Activated T-cell treated with anti-CD3 and anti-CD28 coated beads for 48 hours (primary cell): ENCODE measurements at regions not wholly inside any gene's neighbourhood (a gene's known extent, or its start where the extent isn't known, plus 50 kb on each side); places are given as distances from the start of the nearest gene placed in this dataset.
A peak's percentile ranks its signal among the peaks of the same experiment; 100 is the strongest.

Experiments used
- DNase-seq: peaks from one replicate; pipeline ENCODE4 v3.0.0-alpha.2; 2020; ENCODE audit warnings: low read depth

- DNase-seq, result no peak
These were observed 105.7 kb upstream of the KCNJ15 start for GRCh38 chr21:38151021-38151645.

- no peak for DNase-seq
These were observed 100.6 kb upstream of the KCNJ15 start for GRCh38 chr21:38156200-38156599.

- DNase-seq, result peak; percentile 24
These were observed 97.4 kb upstream of the KCNJ15 start for GRCh38 chr21:38159355-38159754.

- no peak for DNase-seq
These were observed 91.2 kb upstream of the KCNJ15 start for GRCh38 chr21:38165466-38166172.

GRCh38 chr21:38166173-38166535, 90.6 kb upstream of the KCNJ15 start:
- DNase-seq, result no peak

- DNase-seq, result no peak
These were observed 89.4 kb upstream of the KCNJ15 start for GRCh38 chr21:38167345-38167744.

GRCh38 chr21:38170283-38170682, 86.5 kb upstream of the KCNJ15 start:
- DNase-seq, result no peak

GRCh38 chr21:38170704-38171682, 85.8 kb upstream of the KCNJ15 start:
- no peak for DNase-seq

- no peak for DNase-seq
These were observed 85.0 kb upstream of the KCNJ15 start for GRCh38 chr21:38171723-38172344.

GRCh38 chr21:38173276-38174035, 83.3 kb upstream of the KCNJ15 start:
- DNase-seq, result no peak

GRCh38 chr21:38175306-38175705, 81.5 kb upstream of the KCNJ15 start:
- no peak for DNase-seq

GRCh38 chr21:38177919-38178652, 78.7 kb upstream of the KCNJ15 start:
- DNase-seq, result no peak

- no peak for DNase-seq
These were observed 77.9 kb upstream of the KCNJ15 start for GRCh38 chr21:38178653-38179470.

GRCh38 chr21:38179511-38179910, 77.3 kb upstream of the KCNJ15 start:
- DNase-seq, result no peak

- no peak for DNase-seq
These were observed 75.7 kb upstream of the KCNJ15 start for GRCh38 chr21:38181096-38181495.

- DNase-seq, result no peak
These were observed 74.3 kb upstream of the KCNJ15 start for GRCh38 chr21:38182370-38182985.

GRCh38 chr21:38183961-38184360, 72.8 kb upstream of the KCNJ15 start:
- no peak for DNase-seq

GRCh38 chr21:38186661-38187270, 70.0 kb upstream of the KCNJ15 start:
- no peak for DNase-seq

- DNase-seq, result no peak
These were observed 68.8 kb upstream of the KCNJ15 start for GRCh38 chr21:38188037-38188436.
